ENCODE measurements at regions not wholly inside any gene's neighbourhood (a gene's known extent, or its start where the extent isn't known, plus 50 kb on each side); places are given as distances from the start of the nearest gene placed in this dataset.

DNA sequence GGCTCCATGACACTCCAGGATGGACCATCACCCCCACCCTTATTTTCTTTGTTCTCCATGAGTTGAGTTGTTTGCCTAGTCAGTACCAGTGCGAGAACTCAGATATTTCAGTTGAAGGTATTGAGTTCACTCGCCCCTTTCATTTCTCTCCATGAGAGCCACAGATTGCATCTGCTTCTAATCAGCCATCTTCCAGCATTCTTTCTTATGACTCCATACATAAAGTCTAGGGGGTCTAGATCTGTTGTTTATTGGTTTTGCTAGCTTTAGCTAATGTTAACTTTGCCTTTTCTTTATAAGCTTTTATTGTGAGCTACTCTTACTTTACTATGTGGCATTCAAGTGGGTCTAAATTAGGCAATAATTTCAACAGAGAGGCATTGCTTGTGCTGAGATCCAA is 71.6 kb upstream of the PDC start:
- Histone ChIP-seq H3F3A (ENCODE audit: insufficient read depth) (no peaks in the 10 kb centered on the region), H3K36me3 (ENCODE audit: low read length) (no peaks in the 10 kb centered on the region), H3K9me3 (ENCODE audit: insufficient read depth, low read length) (no peaks in the 10 kb centered on the region), H4K20me1 (ENCODE audit: low read depth, low read length) (no peaks in the 10 kb centered on the region), H3K27ac (ENCODE audit: low read depth, low read length) (no peak overlapping the region), H3K9ac (ENCODE audit: low read length) (no peak overlapping the region), H3K4me3 (ENCODE audit: insufficient read depth, low read length, poor library complexity, severe bottlenecking) (no peak overlapping the region), H3K27me3 (ENCODE audit: low read length) (no peaks in the 10 kb centered on the region), H2AFZ (ENCODE audit: low read depth, low read length, severe bottlenecking) (no peak overlapping the region), H3K79me2 (ENCODE audit: insufficient read depth, low read length) (no peaks in the 10 kb centered on the region), H3K4me2 (ENCODE audit: low read depth, low read length, poor library complexity, severe bottlenecking) (no peak overlapping the region), H3K9me2 (replicated peaks; ENCODE audit: insufficient read depth, low read length) (no peaks in the 10 kb centered on the region)
- TF ChIP-seq EZH2phosphoT487 (conservative IDR thresholded peaks at IDR 0.05; ENCODE audit: low read length), result no peak
- TF ChIP-seq CTCF (IDR thresholded peaks at IDR 0.05; ENCODE audit: insufficient read depth, low read length, poor library complexity, severe bottlenecking), result no peak

GRCh38 chr1:186531561-186532165 is 70.7 kb upstream of the PDC start:
- no peaks in the 10 kb centered on the region for H3K9me3 ChIP-seq (ENCODE audit: insufficient read depth, low read length)
- no peak for TF ChIP-seq EZH2phosphoT487 (conservative IDR thresholded peaks at IDR 0.05; ENCODE audit: low read length)
- TF ChIP-seq CTCF (IDR thresholded peaks at IDR 0.05; ENCODE audit: insufficient read depth, low read length, poor library complexity, severe bottlenecking), result no peak
- H3K4me2 ChIP-seq (ENCODE audit: low read depth, low read length, poor library complexity, severe bottlenecking), result no peak overlapping the region
- H3K27me3 ChIP-seq (ENCODE audit: low read length), result no peaks in the 10 kb centered on the region
- no peaks in the 10 kb centered on the region for H3K79me2 ChIP-seq (ENCODE audit: insufficient read depth, low read length)
- H2AFZ ChIP-seq (ENCODE audit: low read depth, low read length, severe bottlenecking), result no peak overlapping the region
- no peaks in the 10 kb centered on the region for H4K20me1 ChIP-seq (ENCODE audit: low read depth, low read length)
- H3K9ac ChIP-seq (ENCODE audit: low read length), result no peak overlapping the region
- H3K36me3 ChIP-seq (ENCODE audit: low read length), result no peaks in the 10 kb centered on the region
- no peaks in the 10 kb centered on the region for H3F3A ChIP-seq (ENCODE audit: insufficient read depth)
- no peak overlapping the region for H3K27ac ChIP-seq (ENCODE audit: low read depth, low read length)
- no peak overlapping the region for H3K4me3 ChIP-seq (ENCODE audit: insufficient read depth, low read length, poor library complexity, severe bottlenecking)
- no peaks in the 10 kb centered on the region for H3K9me2 ChIP-seq (replicated peaks; ENCODE audit: insufficient read depth, low read length)

DNA sequence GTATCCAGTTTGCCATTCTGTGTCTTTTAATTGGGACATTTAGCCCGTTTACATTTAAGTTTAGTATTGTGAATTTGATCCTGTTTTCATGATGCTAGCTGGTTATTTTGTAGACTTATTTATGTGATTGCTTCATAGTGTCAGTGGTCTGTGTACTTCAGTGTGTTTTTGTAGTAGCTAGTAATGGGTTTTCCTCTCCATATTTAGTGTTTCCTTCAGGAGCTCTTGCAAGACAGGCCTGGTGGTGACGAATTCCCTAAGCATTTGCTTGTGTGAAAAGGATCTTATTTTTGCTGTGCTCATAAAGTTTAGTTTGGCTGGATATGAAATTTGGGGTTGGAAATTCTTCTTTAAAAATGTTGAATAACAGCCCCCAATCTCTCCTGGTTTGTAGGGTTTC is 69.2 kb upstream of the PDC start:
- Histone ChIP-seq H2AFZ (ENCODE audit: low read depth, low read length, severe bottlenecking) (no peak overlapping the region), H3F3A (ENCODE audit: insufficient read depth) (no peaks in the 10 kb centered on the region), H3K27me3 (ENCODE audit: low read length) (no peaks in the 10 kb centered on the region), H3K27ac (ENCODE audit: low read depth, low read length) (no peak overlapping the region), H3K79me2 (ENCODE audit: insufficient read depth, low read length) (no peaks in the 10 kb centered on the region), H3K9me2 (replicated peaks; ENCODE audit: insufficient read depth, low read length) (no peaks in the 10 kb centered on the region), H3K4me2 (ENCODE audit: low read depth, low read length, poor library complexity, severe bottlenecking) (no peak overlapping the region), H4K20me1 (ENCODE audit: low read depth, low read length) (no peaks in the 10 kb centered on the region), H3K4me3 (ENCODE audit: insufficient read depth, low read length, poor library complexity, severe bottlenecking) (no peak overlapping the region), H3K36me3 (ENCODE audit: low read length) (no peaks in the 10 kb centered on the region), H3K9me3 (ENCODE audit: insufficient read depth, low read length) (no peaks in the 10 kb centered on the region), H3K9ac (ENCODE audit: low read length) (no peak overlapping the region)
- no peak for TF ChIP-seq EZH2phosphoT487 (conservative IDR thresholded peaks at IDR 0.05; ENCODE audit: low read length)
- TF ChIP-seq CTCF (IDR thresholded peaks at IDR 0.05; ENCODE audit: insufficient read depth, low read length, poor library complexity, severe bottlenecking), result no peak
